Endothelial cell of umbilical vein (primary cell): ENCODE measurements at regions not wholly inside any gene's neighbourhood (a gene's known extent, or its start where the extent isn't known, plus 50 kb on each side); places are given as distances from the start of the nearest gene placed in this dataset.

Experiments used
- BruUV-seq: library from RNA; stranded (reverse); fragments of 400-500 nt; replicated peaks from 2 replicates; lab custom pipeline; 2021; lab: Mats Ljungman, UMichigan
- CTCF ChIA-PET: fragments of 300-600, 350-600 bp; sonication (Branson Sonifier 250); formaldehyde crosslinking; loops from one replicate; lab custom pipeline; 2021; ENCODE audit warnings: antibody characterized with exemption, inconsistent platforms; lab: Charles Lee
- POLR2A ChIA-PET: fragments of 300-600, 350-600 bp; sonication (Branson Sonifier 250); formaldehyde crosslinking; loops from one replicate; lab custom pipeline; 2021; ENCODE audit warnings: antibody characterized with exemption, inconsistent platforms; lab: Charles Lee
- DNase-seq: peaks from one replicate; pipeline ENCODE4 v3.0.0-alpha.2; 2011; ENCODE audit warnings: low read depth, low spot score
- FAIRE-seq: peaks from 2 replicates; lab custom pipeline; 2011; peaks lifted over from hg19 to GRCh38; lab: Jason Lieb, UNC
- H2AFZ ChIP-seq: 2 replicates; pipeline ENCODE4 v1.6.0; 2012; ENCODE audit warnings: low read depth, low read length, control low read depth, inconsistent platforms
- H3K27ac ChIP-seq: 2 replicates; pipeline ENCODE4 v1.5.1; 2011; ENCODE audit warnings: low read depth, mild to moderate bottlenecking, control low read depth, low read length, moderate library complexity; ENCODE audit not compliant: insufficient read depth
- H3K27me3 ChIP-seq, 2 experiments: 2 replicates each; pipeline versions ENCODE4 v1.6.0 to v1.6.1; 2011; ENCODE audit warnings: low read length in 2 of 2, mixed read lengths in 1 of 2; ENCODE audit not compliant: control insufficient read depth in 2 of 2, insufficient read depth in 2 of 2
- H3K36me3 ChIP-seq, 2 experiments: 2 replicates in 1 of 2; 3 replicates in 1 of 2; pipeline ENCODE4 v1.5.1; 2011; ENCODE audit warnings: low read length in 2 of 2, mild to moderate bottlenecking in 1 of 2, moderate library complexity in 1 of 2; ENCODE audit not compliant: control insufficient read depth in 2 of 2, insufficient read depth in 2 of 2; ENCODE audit errors: extremely low read depth in 1 of 2
- H3K4me1 ChIP-seq: 3 replicates; pipeline ENCODE4 v1.5.1; 2011; ENCODE audit warnings: mild to moderate bottlenecking, low read length; ENCODE audit not compliant: control insufficient read depth, insufficient read depth; ENCODE audit errors: extremely low read depth
- H3K4me2 ChIP-seq: 2 replicates; pipeline ENCODE4 v1.6.1; 2011; ENCODE audit warnings: low read length, control low read depth, mixed read lengths; ENCODE audit not compliant: insufficient read depth
- H3K4me3 ChIP-seq, 3 experiments: fragments of 200-600 bp in 1 of 3; sonication (generic), shearing (Covaris generic) in 1 of 3; replicated peaks in 1 of 3; 2 replicates each; pipeline ENCODE4 v1.5.1; 2011 to 2016; ENCODE audit warnings: control low read depth in 3 of 3, low read length in 3 of 3, mild to moderate bottlenecking in 2 of 3, inconsistent platforms in 1 of 3, low read depth in 1 of 3, moderate library complexity in 1 of 3; ENCODE audit not compliant: insufficient read depth in 1 of 3
- H3K79me2 ChIP-seq: 2 replicates; pipeline ENCODE4 v1.6.0; 2012; ENCODE audit warnings: low read length, inconsistent platforms; ENCODE audit not compliant: control insufficient read depth, insufficient read depth
- H3K9ac ChIP-seq: replicated peaks from 2 replicates; pipeline ENCODE3; 2011; ENCODE audit warnings: low read length, control low read depth; ENCODE audit not compliant: insufficient read depth; ENCODE audit errors: extremely low read depth
- H3K9me1 ChIP-seq: replicated peaks from 3 replicates; pipeline ENCODE4 v1.6.0; 2011; ENCODE audit warnings: mild to moderate bottlenecking, low read length; ENCODE audit not compliant: control insufficient read depth, insufficient read depth; ENCODE audit errors: extremely low read depth
- H3K9me3 ChIP-seq: replicated peaks from 2 replicates; pipeline ENCODE4 v1.5.1; 2012; ENCODE audit warnings: low read length, inconsistent platforms; ENCODE audit not compliant: control insufficient read depth, insufficient read depth
- H4K20me1 ChIP-seq: replicated peaks from 2 replicates; pipeline ENCODE3; 2011; ENCODE audit warnings: mild to moderate bottlenecking, low read length; ENCODE audit not compliant: control insufficient read depth, insufficient read depth; ENCODE audit errors: extremely low read depth
- EZH2 ChIP-seq: IDR thresholded peaks from 2 replicates; pipeline ENCODE4 v1.6.1; 2012; ENCODE audit warnings: borderline replicate concordance, low read depth, mild to moderate bottlenecking, moderate library complexity, low read length, inconsistent platforms; ENCODE audit not compliant: severe bottlenecking
- FOS ChIP-seq: IDR thresholded peaks from 2 replicates; pipeline ENCODE4 v1.6.1; 2011; ENCODE audit warnings: mild to moderate bottlenecking, low read length, moderate library complexity, borderline replicate concordance; ENCODE audit not compliant: insufficient read depth
- GATA2 ChIP-seq: IDR thresholded peaks from 2 replicates; pipeline ENCODE4 v1.7.0; 2011; ENCODE audit warnings: low read depth, mild to moderate bottlenecking, moderate library complexity, mixed read lengths, low read length; ENCODE audit not compliant: insufficient read length, insufficient read depth
- JUN ChIP-seq: IDR thresholded peaks from 2 replicates; pipeline ENCODE4 v1.6.1; 2011; ENCODE audit warnings: borderline replicate concordance, low read depth; ENCODE audit not compliant: insufficient read length, insufficient read depth
- MYC ChIP-seq: IDR thresholded peaks from one replicate; pipeline ENCODE4 v1.6.1; 2011; ENCODE audit warnings: mild to moderate bottlenecking, low read depth, low read length
- POLR2A ChIP-seq: IDR thresholded peaks from 2 replicates; pipeline ENCODE4 v1.6.1; 2012; ENCODE audit warnings: low read depth, mild to moderate bottlenecking, control low read depth, low read length
- POLR2AphosphoS5 ChIP-seq: IDR thresholded peaks from 2 replicates; pipeline ENCODE4 v1.6.1; 2012; ENCODE audit warnings: low read depth, mild to moderate bottlenecking, control low read depth, low read length, moderate library complexity; ENCODE audit not compliant: insufficient read depth
- dilution Hi-C: fragments of 300-500 bp; cut with MboI; formaldehyde crosslinking; loops from one replicate; pipeline ENCODE4 v1.15.0; 2019; ENCODE audit warnings: low sequenced_read_pairs; ENCODE audit not compliant: extremely low pct_ligation_motif_present
- intact Hi-C: fragments of 100-400 bp; cut with micrococcal nuclease; formaldehyde crosslinking; loops from one replicate; pipeline ENCODE4 v1.10.0; 2022
- TF ChIP-seq, protein P1 (sequence below), 2 donors: IDR thresholded peaks; 1 replicate in 1 of 2; 2 replicates in 1 of 2; pipeline ENCODE4 v1.5.1; 2011; ENCODE audit warnings: low read length in 2 of 2, mild to moderate bottlenecking in 2 of 2, moderate library complexity in 2 of 2, control low read depth in 1 of 2, inconsistent platforms in 1 of 2, low read depth in 1 of 2; ENCODE audit not compliant: insufficient read depth in 1 of 2; ENCODE audit errors: extremely low read depth in 1 of 2
- TF ChIP-seq, protein P2 (sequence below): IDR thresholded peaks from 2 replicates; pipeline ENCODE4 v1.6.1; 2011; ENCODE audit not compliant: insufficient read depth, insufficient read length

DNA sequence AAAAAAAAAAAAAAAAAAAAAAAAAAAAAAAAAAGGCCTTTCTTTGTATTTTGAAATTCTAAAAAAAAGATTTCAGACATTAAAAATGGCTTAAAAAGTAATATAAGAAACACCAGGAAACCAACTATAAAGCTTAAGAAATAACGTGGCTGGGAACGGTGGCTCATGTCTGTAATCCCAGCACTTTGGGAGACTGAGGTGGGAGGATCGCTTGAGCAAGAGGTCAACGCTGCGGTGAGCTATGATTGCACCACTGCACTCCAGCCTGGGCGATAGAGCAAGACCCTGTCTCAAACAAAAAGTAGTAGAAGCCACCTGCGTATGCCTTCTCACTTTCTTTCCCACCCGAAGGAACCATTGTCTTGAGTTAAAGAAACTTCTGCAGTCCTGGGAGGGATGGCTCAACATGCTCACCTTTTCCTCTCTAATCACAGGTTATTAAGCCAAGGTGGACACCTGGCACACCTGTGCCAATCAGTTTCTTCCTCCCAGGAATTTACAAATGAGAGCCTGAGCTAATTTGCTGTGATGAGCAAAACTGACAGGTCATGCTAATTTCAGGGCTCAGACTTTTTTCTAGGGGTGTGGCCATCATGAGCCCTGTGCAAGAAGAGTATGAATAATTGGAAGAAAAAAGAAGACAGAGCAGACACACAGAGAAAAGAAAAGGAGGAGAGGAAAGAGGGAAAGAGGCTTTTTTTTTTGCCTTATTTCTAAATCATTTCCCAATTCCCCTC, 72.0 kb upstream of the PARD3 start:
- Histone ChIP-seq H3K27me3 (no peaks in the 10 kb centered on the region), H3K4me2 (no peak overlapping the region), H2AFZ (no peak overlapping the region), H3K27ac (no peak overlapping the region), H3K4me3 (no peak overlapping the region), H3K9ac (no peak overlapping the region), H4K20me1 (no peaks in the 10 kb centered on the region), H3K9me1 (no peaks in the 10 kb centered on the region), H3K4me1 (no peaks in the 10 kb centered on the region), H3K9me3 (no peaks in the 10 kb centered on the region), H3K36me3 (no peaks in the 10 kb centered on the region), H3K79me2 (no peaks in the 10 kb centered on the region)
- DNase-seq, result no peak
- intact Hi-C loops, result no loop called here
- no peak for TF ChIP-seq POLR2A
- TF ChIP-seq POLR2AphosphoS5, result no peak
- TF ChIP-seq, protein P1, sequence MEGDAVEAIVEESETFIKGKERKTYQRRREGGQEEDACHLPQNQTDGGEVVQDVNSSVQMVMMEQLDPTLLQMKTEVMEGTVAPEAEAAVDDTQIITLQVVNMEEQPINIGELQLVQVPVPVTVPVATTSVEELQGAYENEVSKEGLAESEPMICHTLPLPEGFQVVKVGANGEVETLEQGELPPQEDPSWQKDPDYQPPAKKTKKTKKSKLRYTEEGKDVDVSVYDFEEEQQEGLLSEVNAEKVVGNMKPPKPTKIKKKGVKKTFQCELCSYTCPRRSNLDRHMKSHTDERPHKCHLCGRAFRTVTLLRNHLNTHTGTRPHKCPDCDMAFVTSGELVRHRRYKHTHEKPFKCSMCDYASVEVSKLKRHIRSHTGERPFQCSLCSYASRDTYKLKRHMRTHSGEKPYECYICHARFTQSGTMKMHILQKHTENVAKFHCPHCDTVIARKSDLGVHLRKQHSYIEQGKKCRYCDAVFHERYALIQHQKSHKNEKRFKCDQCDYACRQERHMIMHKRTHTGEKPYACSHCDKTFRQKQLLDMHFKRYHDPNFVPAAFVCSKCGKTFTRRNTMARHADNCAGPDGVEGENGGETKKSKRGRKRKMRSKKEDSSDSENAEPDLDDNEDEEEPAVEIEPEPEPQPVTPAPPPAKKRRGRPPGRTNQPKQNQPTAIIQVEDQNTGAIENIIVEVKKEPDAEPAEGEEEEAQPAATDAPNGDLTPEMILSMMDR (IDR thresholded peaks at IDR 0.05; ENCODE audit: extremely low read depth in 1 of 2, insufficient read depth in 1 of 2, low read depth in 1 of 2, low read length in 2 of 2), result no peak
- TF ChIP-seq, protein P2, sequence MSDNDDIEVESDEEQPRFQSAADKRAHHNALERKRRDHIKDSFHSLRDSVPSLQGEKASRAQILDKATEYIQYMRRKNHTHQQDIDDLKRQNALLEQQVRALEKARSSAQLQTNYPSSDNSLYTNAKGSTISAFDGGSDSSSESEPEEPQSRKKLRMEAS, result no peak
- no peak for TF ChIP-seq JUN
- TF ChIP-seq EZH2, result no peak
- no peak for TF ChIP-seq MYC
- TF ChIP-seq GATA2, result no peak
- no peak for TF ChIP-seq FOS
- CTCF ChIA-PET, result interaction anchor here (0.7 kb wide), 1 partner anchor 29 kb away, joined by 3 read pairs; no protein-coding TSS in a partner anchor
- dilution Hi-C loops, result no loop called here
- POLR2A ChIA-PET, result no interaction called here
- BruUV-seq, result no TSS peak
- no peak for FAIRE-seq
